GM12878 (cell line): ENCODE measurements at regions not wholly inside any gene's neighbourhood (a gene's known extent, or its start where the extent isn't known, plus 50 kb on each side); places are given as distances from the start of the nearest gene placed in this dataset.

Experiments used
- ATAC-seq: fragments of 200-7000 bp; cut with Tn5 transposase; 3 replicates; pipeline ENCODE4 v1.9.1; 2020; ENCODE audit warnings: mild to moderate bottlenecking, moderate library complexity
- BruUV-seq: library from RNA; stranded (reverse); fragments of 400-500 nt; replicated peaks from 2 replicates; lab custom pipeline; 2021; lab: Mats Ljungman, UMichigan
- CTCF ChIA-PET: fragments of 300-600 bp; sonication (Branson Sonifier 250); formaldehyde crosslinking; extraction: SDS; loops from one replicate; lab custom pipeline; 2021; ENCODE audit warnings: inconsistent platforms; lab: Yijun Ruan, JAX
- POLR2A ChIA-PET: fragments of 350-600 bp; formaldehyde crosslinking; extraction: SDS; loops from one replicate; lab custom pipeline; 2021; ENCODE audit warnings: inconsistent platforms; lab: Charles Lee
- RAD21 ChIA-PET: fragments of 300-600 bp; sonication (Branson Sonifier 250); formaldehyde crosslinking; loops from one replicate; lab custom pipeline; 2023; ENCODE audit warnings: antibody characterized with exemption; ENCODE audit not compliant: unreplicated experiment; lab: Charles Lee
- SMC1A ChIA-PET: fragments of 300-600 bp; sonication (Branson Sonifier 250); formaldehyde crosslinking; loops from one replicate; lab custom pipeline; 2023; ENCODE audit not compliant: unreplicated experiment, uncharacterized antibody; lab: Charles Lee
- DNase-seq: peaks from one replicate; pipeline ENCODE4 v3.0.0-alpha.2; 2011; ENCODE audit warnings: low read depth, low spot score
- FAIRE-seq: peaks from 3 replicates; lab custom pipeline; 2011; peaks lifted over from hg19 to GRCh38; lab: Jason Lieb, UNC
- H2AFZ ChIP-seq: 2 replicates; pipeline ENCODE4 v1.6.0; 2011; ENCODE audit warnings: low read depth, low read length, control low read depth; ENCODE audit not compliant: control insufficient read depth
- H3K27ac ChIP-seq: 2 replicates; pipeline ENCODE4 v1.5.1; 2011; ENCODE audit warnings: control low read depth; ENCODE audit not compliant: control insufficient read depth, insufficient read depth
- H3K27me3 ChIP-seq, 2 experiments: replicated peaks in 1 of 2; 2 replicates each; pipeline versions ENCODE4 v1.6.0 to v1.6.1; 2011; ENCODE audit warnings: low read length in 1 of 2; ENCODE audit not compliant: control insufficient read depth in 2 of 2, insufficient read depth in 2 of 2
- H3K36me3 ChIP-seq, 2 experiments: 2 replicates each; pipeline ENCODE4 v1.5.1; 2011; ENCODE audit warnings: low read length in 1 of 2; ENCODE audit not compliant: control insufficient read depth in 2 of 2, insufficient read depth in 2 of 2
- H3K4me1 ChIP-seq: 2 replicates; pipeline ENCODE4 v1.6.1; 2011; ENCODE audit warnings: mild to moderate bottlenecking, low read length, moderate library complexity, mixed read lengths; ENCODE audit not compliant: control insufficient read depth, insufficient read depth
- H3K4me2 ChIP-seq: 2 replicates; pipeline ENCODE4 v1.6.0; 2011; ENCODE audit warnings: control low read depth; ENCODE audit not compliant: control insufficient read depth, insufficient read depth
- H3K4me3 ChIP-seq: fragments of 200-600 bp; sonication (generic); 2 replicates; pipeline ENCODE4 v1.5.1; 2016
- H3K79me2 ChIP-seq: 2 replicates; pipeline ENCODE4 v1.6.0; 2011; ENCODE audit warnings: low read length; ENCODE audit not compliant: control insufficient read depth, insufficient read depth
- H3K9ac ChIP-seq: 2 replicates; pipeline ENCODE4 v1.8.0; 2011; ENCODE audit warnings: low read length, control low read depth, mixed read lengths; ENCODE audit not compliant: control insufficient read depth, insufficient read depth
- H3K9me3 ChIP-seq: replicated peaks from 3 replicates; pipeline ENCODE4 v1.5.1; 2011; ENCODE audit warnings: mild to moderate bottlenecking, low read length; ENCODE audit not compliant: control insufficient read depth, insufficient read depth
- H4K20me1 ChIP-seq: 2 replicates; pipeline ENCODE4 v1.6.0; 2011; ENCODE audit not compliant: control insufficient read depth, insufficient read depth
- CHD4 ChIP-seq: fragments of 200-600 bp; sonication (generic); IDR thresholded peaks from 2 replicates; pipeline ENCODE4 v1.6.1; 2016; ENCODE audit warnings: mild to moderate bottlenecking
- EGR1 ChIP-seq, 2 experiments: IDR thresholded peaks; 1 replicate in 1 of 2; 2 replicates in 1 of 2; pipeline ENCODE4 v1.6.1; 2011 to 2012; ENCODE audit warnings: low read depth in 2 of 2, low read length in 2 of 2, borderline replicate concordance in 1 of 2, mild to moderate bottlenecking in 1 of 2, moderate library complexity in 1 of 2
- HSF1 ChIP-seq: fragments of 150-350 bp; IDR thresholded peaks from 2 replicates; pipeline ENCODE4 v1.6.1; 2014; ENCODE audit warnings: mild to moderate bottlenecking, low read depth, low read length
- NFXL1 ChIP-seq: fragments of 450-650 bp; IDR thresholded peaks from 2 replicates; pipeline ENCODE4 v1.6.1; 2017; ENCODE audit warnings: antibody characterized with exemption, mild to moderate bottlenecking, borderline replicate concordance
- SMC3 ChIP-seq: IDR thresholded peaks from 2 replicates; pipeline ENCODE4 v1.6.1; 2011; ENCODE audit warnings: low read length, improper control_type of control experiment, borderline replicate concordance
- TCF12 ChIP-seq: IDR thresholded peaks from 2 replicates; pipeline ENCODE4 v1.6.1; 2011; ENCODE audit warnings: low read depth, mild to moderate bottlenecking, low read length
- ZNF207 ChIP-seq: fragments of 450-650 bp; IDR thresholded peaks from 2 replicates; pipeline ENCODE4 v1.6.1; 2014; ENCODE audit warnings: antibody characterized with exemption, mild to moderate bottlenecking, borderline replicate concordance
- ZNF274 ChIP-seq: IDR thresholded peaks from one replicate; pipeline ENCODE4 v1.8.0; 2011; ENCODE audit not compliant: insufficient read length, insufficient read depth
- ZNF687 ChIP-seq: fragments of 450-650 bp; IDR thresholded peaks from 2 replicates; pipeline ENCODE4 v1.6.1; 2017; ENCODE audit warnings: mild to moderate bottlenecking, moderate library complexity
- WGBS: methylation state at CpG from one replicate; pipeline ENCODE4 v1.1.6; 2016; ENCODE audit warnings: low lambda C conversion rate; ENCODE audit not compliant: insufficient replicate concordance, insufficient coverage; ENCODE audit errors: missing lambda C conversion rate; 5-methylcytosine and 5-hydroxymethylcytosine counted together
- in situ Hi-C: fragments of 300-500 bp; cut with MboI; formaldehyde crosslinking; loops from 9 replicates; pipeline ENCODE4 v1.14.3; 2018; ENCODE audit warnings: mixed read lengths
- intact Hi-C: fragments of 100-400 bp; cut with micrococcal nuclease; formaldehyde crosslinking; loops from one replicate; pipeline ENCODE4 v1.14.2; 2022; ENCODE audit not compliant: unreplicated experiment
- TF ChIP-seq, protein P1 (sequence below): fragments of 450-650 bp; IDR thresholded peaks from 2 replicates; pipeline ENCODE4 v1.6.1; 2017; ENCODE audit warnings: low read depth, mild to moderate bottlenecking, moderate library complexity

DNA sequence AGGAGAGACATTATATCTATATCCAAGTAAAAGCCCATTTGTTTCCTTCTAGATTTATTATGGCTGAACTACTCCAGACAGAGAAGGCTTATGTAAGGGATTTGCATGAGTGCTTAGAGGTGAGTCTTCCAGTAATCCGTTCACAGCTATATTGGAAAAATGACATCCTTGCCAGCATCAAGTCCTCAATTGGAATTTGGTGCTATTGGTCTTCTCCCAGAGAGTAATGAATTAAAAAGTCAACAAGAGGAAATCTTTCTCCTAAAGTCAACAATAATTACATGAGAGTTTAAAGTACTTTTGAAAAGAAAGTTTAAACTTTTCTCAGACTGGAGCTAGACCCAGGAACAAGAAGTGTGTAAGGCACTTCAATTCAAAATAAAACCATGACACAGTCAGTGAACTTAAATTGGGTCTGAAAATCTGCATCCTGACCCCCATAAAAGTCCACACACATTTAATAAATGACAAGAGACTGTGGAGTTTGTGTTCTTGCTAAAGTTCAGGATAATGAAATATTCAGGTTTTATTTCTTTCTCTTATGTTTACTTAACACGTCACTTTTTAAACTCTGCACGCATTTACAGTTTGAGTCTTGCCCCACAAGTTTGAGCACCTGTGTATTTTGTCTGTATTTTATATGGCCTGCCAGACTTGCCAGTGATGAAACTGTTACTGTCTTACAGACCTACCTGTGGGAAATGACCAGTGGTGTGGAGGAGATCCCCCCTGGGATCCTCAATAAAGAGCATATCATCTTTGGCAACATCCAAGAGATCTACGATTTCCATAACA lies 268.2 kb upstream of the UMPS start:
- Histone ChIP-seq H3K4me2 (no peak overlapping the region), H3K79me2 (no peaks in the 10 kb centered on the region), H3K9ac (no peak overlapping the region), H3K9me3 (no peaks in the 10 kb centered on the region), H3K4me1 (no peaks in the 10 kb centered on the region), H3K36me3 (no peaks in the 10 kb centered on the region), H3K4me3 (no peak overlapping the region), H4K20me1 (no peaks in the 10 kb centered on the region), H2AFZ (no peak overlapping the region), H3K27ac (no peak overlapping the region), H3K27me3 (no peaks in the 10 kb centered on the region; a peak in 1 of 4 replicates)
- BruUV-seq, result no TSS peak
- CTCF ChIA-PET, result interaction anchor here (0.7 to 1.7 kb wide), 3 partner anchors 22 to 111 kb away, joined by 3 to 6 read pairs (median 3); no protein-coding TSS in a partner anchor
- RAD21 ChIA-PET, result no interaction called here
- SMC1A ChIA-PET, result interaction anchor here (2.2 kb wide), 1 partner anchor 110 kb away, joined by 6 read pairs; no protein-coding TSS in a partner anchor
- ATAC-seq (no peak), DNase-seq (no peak), FAIRE-seq (no peak)
- in situ Hi-C loops, result loop anchor here (10.0 kb wide), 1 partner anchor 447 kb away; no protein-coding TSS in a partner anchor
- TF ChIP-seq ZNF274 (no peak), SMC3 (no peak), NFXL1 (no peak), CHD4 (no peak), TCF12 (no peak), EGR1 (IDR thresholded peaks at IDR 0.05; ENCODE audit: borderline replicate concordance in 1 of 2, low read depth in 2 of 2, low read length in 2 of 2) (no peak), HSF1 (no peak), ZNF207 (no peak), ZNF687 (no peak)
- TF ChIP-seq, protein P1, sequence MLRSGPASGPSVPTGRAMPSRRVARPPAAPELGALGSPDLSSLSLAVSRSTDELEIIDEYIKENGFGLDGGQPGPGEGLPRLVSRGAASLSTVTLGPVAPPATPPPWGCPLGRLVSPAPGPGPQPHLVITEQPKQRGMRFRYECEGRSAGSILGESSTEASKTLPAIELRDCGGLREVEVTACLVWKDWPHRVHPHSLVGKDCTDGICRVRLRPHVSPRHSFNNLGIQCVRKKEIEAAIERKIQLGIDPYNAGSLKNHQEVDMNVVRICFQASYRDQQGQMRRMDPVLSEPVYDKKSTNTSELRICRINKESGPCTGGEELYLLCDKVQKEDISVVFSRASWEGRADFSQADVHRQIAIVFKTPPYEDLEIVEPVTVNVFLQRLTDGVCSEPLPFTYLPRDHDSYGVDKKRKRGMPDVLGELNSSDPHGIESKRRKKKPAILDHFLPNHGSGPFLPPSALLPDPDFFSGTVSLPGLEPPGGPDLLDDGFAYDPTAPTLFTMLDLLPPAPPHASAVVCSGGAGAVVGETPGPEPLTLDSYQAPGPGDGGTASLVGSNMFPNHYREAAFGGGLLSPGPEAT, result no peak
- intact Hi-C loops, result no loop called here
- POLR2A ChIA-PET, result no interaction called here
- WGBS, result 20% methylated on average over 4 of the region's 4 CpGs
